SK-N-SH (cell line): ENCODE measurements at regions not wholly inside any gene's neighbourhood (a gene's known extent, or its start where the extent isn't known, plus 50 kb on each side); places are given as distances from the start of the nearest gene placed in this dataset.

ENCODE experiments used
- CTCF ChIP-seq: fragments of 200-600 bp; sonication (generic); IDR thresholded peaks from 2 replicates; pipeline ENCODE4 v1.6.1; 2017; ENCODE audit warnings: antibody characterized with exemption, mild to moderate bottlenecking, moderate library complexity
- EP300 ChIP-seq, 2 experiments: IDR thresholded peaks; 2 replicates each; pipeline versions ENCODE4 v1.4.0 to v1.6.1; 2012; ENCODE audit warnings: borderline replicate concordance in 1 of 2, low read depth in 1 of 2, low read length in 1 of 2
- POLR2AphosphoS5 ChIP-seq: IDR thresholded peaks from 2 replicates; pipeline ENCODE4 v1.6.1; 2012; ENCODE audit warnings: low read depth, low read length

GRCh38 chr3:36603423-36603822 lies 160.9 kb downstream of the DCLK3 start:
- no peak for TF ChIP-seq EP300 (IDR thresholded peaks at IDR 0.05; ENCODE audit: borderline replicate concordance in 1 of 2, low read depth in 1 of 2, low read length in 1 of 2)
- no peak for TF ChIP-seq POLR2AphosphoS5
- TF ChIP-seq CTCF, result no peak
